AG08396 (cell line): ENCODE measurements at regions not wholly inside any gene's neighbourhood (a gene's known extent, or its start where the extent isn't known, plus 50 kb on each side); places are given as distances from the start of the nearest gene placed in this dataset.

Experiments used
- DNase-seq: peaks from one replicate; pipeline ENCODE4 v3.0.0; 2012; ENCODE audit warnings: low spot score, mixed read lengths

GRCh38 chr4:57605376-57605775 lies 495.2 kb upstream of the IGFBP7 start:
- no peak for DNase-seq

DNA sequence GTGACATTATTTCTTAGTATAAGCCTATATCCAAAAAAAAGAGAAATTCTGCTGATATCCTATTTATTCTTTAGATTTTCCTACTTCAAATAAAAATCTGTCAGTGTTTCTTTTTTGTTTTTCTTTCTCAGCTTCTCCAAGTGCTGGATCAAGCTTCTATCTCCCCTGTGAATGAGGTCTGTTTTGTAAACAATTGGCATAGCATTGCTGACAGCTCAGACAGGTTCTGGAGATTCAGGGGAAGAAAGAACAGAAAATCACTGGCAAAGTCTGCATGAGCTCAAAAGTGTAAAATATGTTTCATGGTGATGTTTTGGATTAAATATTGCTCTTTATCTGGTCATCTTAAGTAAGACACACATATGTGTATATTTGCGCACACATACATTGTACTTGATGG lies 492.0 kb upstream of the IGFBP7 start:
- DNase-seq: no peak

- DNase-seq: no peak
These were observed 480.9 kb upstream of the IGFBP7 start for GRCh38 chr4:57591073-57591472.

DNA sequence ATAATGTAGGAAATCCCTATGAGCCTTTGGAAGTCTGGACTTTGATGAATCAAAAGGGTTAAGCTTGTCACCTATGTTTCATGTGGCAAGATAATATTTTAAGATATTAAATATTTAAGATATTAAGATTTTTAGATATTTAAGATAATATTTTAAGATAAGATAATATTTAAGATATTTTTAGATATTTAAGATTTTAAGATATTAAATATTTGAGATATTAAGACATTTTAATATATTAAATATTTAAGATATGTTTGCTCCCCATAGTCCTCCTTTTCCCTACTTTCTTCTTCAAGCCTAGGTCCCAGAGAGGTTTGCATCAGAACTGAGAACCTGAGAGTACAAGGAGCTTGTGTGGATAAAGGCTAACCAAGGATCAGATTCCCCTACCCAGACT lies 478.4 kb upstream of the IGFBP7 start:
- no peak for DNase-seq

GRCh38 chr4:57580710-57581599 lies 470.8 kb upstream of the IGFBP7 start:
- no peak for DNase-seq

- DNase-seq: no peak
These were observed 465.2 kb upstream of the IGFBP7 start for GRCh38 chr4:57575426-57575825.

- no peak for DNase-seq
These were observed 444.4 kb upstream of the IGFBP7 start for GRCh38 chr4:57554556-57555092.

- DNase-seq: no peak
These were observed 443.5 kb upstream of the IGFBP7 start for GRCh38 chr4:57553728-57554127.

- DNase-seq: no peak
These were observed 440.0 kb upstream of the IGFBP7 start for GRCh38 chr4:57550198-57550597.

GRCh38 chr4:57548856-57549255 lies 438.7 kb upstream of the IGFBP7 start:
- no peak for DNase-seq

DNA sequence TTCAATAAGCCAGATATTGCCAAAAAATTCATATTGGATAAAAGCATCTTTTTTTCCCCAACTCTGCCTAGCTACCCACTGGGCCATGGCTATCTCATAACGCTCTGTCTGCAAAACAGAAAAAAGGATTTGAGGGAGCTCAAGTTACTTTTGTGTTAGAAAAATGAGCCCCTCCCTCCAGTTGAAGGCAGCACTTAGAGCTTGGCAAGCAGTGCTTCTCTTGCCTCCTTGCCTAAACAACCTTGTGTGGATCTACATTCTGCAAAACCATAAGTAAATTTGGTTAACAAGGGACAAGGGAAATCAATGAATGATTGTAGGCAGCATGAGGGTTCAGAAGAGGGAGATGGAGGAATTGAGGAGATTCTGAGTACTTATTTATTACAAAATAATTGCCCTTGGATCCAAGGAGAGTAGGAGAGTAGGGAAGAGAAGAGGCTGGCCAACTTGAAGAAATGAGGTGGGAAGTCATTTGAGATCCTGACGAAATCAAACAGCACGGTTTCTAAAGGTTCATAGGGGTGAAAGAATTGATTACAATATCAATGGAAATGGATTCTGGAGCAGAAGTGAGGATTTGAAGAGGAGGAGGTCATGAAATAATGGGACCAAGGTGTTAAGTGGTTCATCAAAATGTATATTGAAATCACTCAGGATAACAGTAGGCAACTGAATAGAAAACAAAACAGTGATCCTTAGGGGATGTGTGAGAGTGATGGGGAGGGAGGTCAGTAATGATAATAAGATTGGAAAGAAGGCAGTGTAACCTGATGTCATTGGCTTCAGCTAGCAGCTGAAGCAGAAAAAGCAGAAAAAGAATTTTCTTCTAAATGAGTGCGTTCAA lies 434.8 kb upstream of the IGFBP7 start:
- DNase-seq: no peak

DNA sequence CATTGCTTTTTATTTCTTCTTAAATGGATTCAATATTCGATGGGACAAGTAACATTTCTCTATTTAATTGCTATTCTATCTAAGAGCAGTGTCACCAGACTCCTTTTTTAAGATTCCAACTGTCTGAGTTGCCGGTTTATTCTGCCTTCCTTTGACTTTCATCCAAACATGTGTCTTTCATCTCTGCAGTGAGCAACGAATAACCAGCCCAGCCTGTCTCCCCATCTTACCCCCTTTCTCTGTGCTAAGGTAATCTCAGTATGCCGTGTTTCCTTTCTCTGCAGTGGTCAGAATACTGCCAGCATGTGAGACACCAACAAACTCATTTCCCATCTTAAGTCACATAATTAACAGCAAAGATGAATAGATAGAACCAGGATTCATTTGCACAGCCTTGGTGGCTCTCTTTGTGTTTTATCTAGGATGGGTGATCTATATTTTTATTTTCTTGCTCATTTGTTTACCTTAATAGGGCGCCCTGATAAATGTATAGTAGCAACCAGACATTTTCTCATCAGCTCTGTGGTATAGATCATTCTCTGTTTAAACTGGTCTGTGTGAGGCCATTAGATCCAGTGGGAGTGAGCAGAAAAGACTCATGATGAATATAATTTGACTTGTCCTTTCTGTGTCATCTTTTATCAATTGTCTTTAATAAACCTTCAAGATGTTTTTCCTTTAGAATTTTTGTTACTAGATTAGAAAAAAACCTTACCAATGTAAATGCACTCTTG lies 394.8 kb upstream of the IGFBP7 start:
- DNase-seq: no peak

DNA sequence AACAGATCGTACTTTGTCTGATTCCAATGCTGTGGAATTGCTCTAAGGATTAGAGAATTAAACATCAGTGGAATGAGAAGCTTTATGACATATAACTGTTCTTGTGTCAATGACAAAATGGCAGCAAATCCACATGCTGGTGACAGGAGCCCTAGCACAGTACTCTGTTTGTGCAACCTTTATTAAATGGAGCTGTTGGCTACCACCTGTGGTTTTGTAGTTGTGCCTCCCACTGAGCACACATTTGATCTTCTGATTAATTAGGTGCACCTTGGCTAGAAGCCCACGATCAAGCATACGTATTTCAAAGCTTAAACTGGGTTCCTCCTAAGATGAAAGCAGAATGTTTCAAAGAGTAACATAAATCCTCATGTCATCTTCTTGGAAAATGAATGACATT lies 394.0 kb upstream of the IGFBP7 start:
- DNase-seq: no peak

GRCh38 chr4:57501720-57502119 lies 391.5 kb upstream of the IGFBP7 start:
- no peak for DNase-seq

DNA sequence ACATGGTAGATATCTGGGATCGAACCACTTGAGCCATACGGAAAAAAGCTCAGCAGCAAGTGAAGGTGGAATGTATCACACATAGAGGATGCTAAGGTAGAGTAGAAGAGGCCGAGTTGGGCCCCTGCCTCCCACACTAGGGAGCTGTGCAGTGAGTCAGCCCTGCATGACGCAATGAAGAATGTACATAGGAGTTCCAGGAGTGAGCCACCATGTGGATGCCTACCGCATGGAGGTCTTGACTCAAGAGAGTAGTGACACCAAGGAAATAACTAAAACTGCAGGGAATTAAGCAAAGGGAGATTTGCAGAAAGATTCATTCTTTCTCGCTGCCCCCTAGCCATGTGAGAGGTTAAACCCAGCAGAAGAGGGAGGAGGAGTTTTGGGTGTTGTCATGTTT lies 389.6 kb upstream of the IGFBP7 start:
- no peak for DNase-seq

- no peak for DNase-seq
These were observed 388.1 kb upstream of the IGFBP7 start for GRCh38 chr4:57498251-57498650.

GRCh38 chr4:57496697-57497471 lies 386.7 kb upstream of the IGFBP7 start:
- no peak for DNase-seq

GRCh38 chr4:57494821-57495220 lies 384.6 kb upstream of the IGFBP7 start:
- no peak for DNase-seq

DNA sequence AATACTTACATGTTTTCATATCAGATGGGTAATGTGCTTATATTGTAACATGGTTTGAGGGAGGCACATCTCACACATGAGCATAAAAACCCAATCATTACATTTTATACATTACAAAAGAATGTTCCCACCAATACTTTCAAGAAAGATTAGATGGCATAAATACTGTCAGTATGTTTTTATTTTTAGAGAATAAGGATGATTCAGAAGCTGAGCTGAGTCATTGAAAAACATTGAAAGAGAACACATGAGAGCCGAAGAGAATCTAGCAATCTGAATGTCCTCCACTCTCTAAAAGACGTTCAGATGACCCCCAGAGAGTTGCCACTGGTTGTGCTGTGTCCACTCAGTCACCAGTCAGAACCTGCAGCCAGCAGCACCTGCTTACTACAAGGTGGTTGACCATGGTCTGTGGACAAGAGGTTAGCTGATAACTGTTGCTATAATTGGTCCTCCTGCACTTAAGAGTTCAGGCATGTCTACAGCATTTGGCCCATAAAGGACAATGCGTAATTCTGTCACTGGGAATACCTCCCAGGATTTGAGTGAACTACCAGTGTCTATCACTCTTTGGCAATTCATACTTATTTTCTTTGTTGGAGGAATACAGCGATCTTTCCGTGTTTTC lies 382.2 kb upstream of the IGFBP7 start:
- no peak for DNase-seq

- DNase-seq: no peak
These were observed 381.2 kb upstream of the IGFBP7 start for GRCh38 chr4:57491388-57491787.
